Lower leg skin (tissue), 4 donors: ENCODE measurements at regions not wholly inside any gene's neighbourhood (a gene's known extent, or its start where the extent isn't known, plus 50 kb on each side); places are given as distances from the start of the nearest gene placed in this dataset.
"Not testable (repeated sequence)": the region's sequence is repeated elsewhere in the genome, so short reads cannot be mapped to it uniquely, and the experiment has no call there.

Experiments used
- DNase-seq, 2 donors: peaks; one replicate each; pipeline ENCODE4 v3.0.0-alpha.2; 2019; ENCODE audit warnings: low spot score in 2 of 2
- H3K4me3 ChIP-seq: fragments of 200-600 bp; sonication (generic); 2 replicates; pipeline ENCODE4 v1.5.1; 2017; ENCODE audit warnings: mild to moderate bottlenecking, low read depth; ENCODE audit not compliant: poor library complexity, severe bottlenecking
- POLR2A ChIP-seq, 2 donors: fragments of 450-650 bp; IDR thresholded peaks; one replicate each; pipeline ENCODE4 v1.6.1; 2016 to 2017; ENCODE audit warnings: antibody characterized with exemption in 2 of 2, mild to moderate bottlenecking in 1 of 2, moderate library complexity in 1 of 2
- WGBS, 2 donors: methylation state at CpG; one replicate each; pipeline ENCODE4 v1.1.5; 2018; 5-methylcytosine and 5-hydroxymethylcytosine counted together
- intact Hi-C: fragments of 100-400 bp; cut with DNase I; formaldehyde crosslinking; loops from one replicate; pipeline ENCODE4 v1.15.0; 2023; ENCODE audit warnings: low total_unique reads
- TF ChIP-seq, protein P1 (sequence below), 3 donors: fragments of 450-650 bp; IDR thresholded peaks; one replicate each; pipeline ENCODE4 v1.5.1; 2016; ENCODE audit warnings: antibody characterized with exemption in 3 of 3, mild to moderate bottlenecking in 3 of 3, moderate library complexity in 2 of 3

DNA sequence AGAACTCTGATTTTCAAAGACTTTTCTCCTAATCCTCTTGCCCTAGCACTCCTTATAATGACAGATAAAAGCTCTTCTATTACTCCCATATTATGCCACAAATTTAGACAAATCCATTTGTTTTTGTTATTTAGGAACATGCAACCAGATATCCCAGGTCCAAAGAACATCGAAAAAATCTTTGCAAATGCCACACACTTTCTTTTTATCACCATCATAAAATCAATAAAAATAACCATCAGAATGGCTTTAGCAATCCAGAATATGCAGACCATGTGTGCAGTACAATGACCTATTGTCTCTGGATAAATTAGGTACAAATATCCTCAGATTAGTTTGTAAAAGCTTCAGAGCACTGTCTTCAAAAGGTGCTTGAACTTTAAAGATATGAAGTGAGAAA lies 376.2 kb upstream of the TCF4 start:
- intact Hi-C loops, result no loop called here

DNA sequence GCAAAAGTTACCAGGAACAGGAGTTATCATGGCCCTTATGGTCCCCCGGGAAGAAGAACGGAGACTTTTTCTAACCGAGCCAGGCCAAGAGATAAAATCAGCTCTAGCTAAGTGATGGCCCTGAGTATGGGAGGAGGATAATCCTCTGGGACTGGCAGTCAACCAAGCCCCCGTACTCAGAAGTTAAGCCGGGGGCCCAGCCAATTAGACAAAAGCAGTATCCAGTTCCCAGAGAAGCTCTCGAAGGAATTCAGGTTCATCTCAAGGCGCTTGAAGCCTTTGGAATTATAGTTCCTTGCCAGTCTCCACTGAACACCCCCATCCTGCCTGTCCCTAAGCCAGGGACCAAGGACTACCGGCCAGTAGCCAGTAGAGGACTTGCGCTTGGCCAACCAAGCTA lies 365.3 kb upstream of the TCF4 start:
- TF ChIP-seq, protein P1, sequence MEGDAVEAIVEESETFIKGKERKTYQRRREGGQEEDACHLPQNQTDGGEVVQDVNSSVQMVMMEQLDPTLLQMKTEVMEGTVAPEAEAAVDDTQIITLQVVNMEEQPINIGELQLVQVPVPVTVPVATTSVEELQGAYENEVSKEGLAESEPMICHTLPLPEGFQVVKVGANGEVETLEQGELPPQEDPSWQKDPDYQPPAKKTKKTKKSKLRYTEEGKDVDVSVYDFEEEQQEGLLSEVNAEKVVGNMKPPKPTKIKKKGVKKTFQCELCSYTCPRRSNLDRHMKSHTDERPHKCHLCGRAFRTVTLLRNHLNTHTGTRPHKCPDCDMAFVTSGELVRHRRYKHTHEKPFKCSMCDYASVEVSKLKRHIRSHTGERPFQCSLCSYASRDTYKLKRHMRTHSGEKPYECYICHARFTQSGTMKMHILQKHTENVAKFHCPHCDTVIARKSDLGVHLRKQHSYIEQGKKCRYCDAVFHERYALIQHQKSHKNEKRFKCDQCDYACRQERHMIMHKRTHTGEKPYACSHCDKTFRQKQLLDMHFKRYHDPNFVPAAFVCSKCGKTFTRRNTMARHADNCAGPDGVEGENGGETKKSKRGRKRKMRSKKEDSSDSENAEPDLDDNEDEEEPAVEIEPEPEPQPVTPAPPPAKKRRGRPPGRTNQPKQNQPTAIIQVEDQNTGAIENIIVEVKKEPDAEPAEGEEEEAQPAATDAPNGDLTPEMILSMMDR (IDR thresholded peaks at IDR 0.05), result no peak
- TF ChIP-seq POLR2A (IDR thresholded peaks at IDR 0.05), result no peak
- 86 to 96% methylated on average over 9 of the region's 9 CpGs for WGBS, 2 donors
- intact Hi-C loops, result no loop called here
- DNase-seq, result no peak
- no peak overlapping the region for H3K4me3 ChIP-seq

More for the DNA sequence above, 376.2 kb upstream of the TCF4 start:
- no peak for DNase-seq
- WGBS, 2 donors, result 73 to 82% methylated on average over 1 of the region's 1 CpG
- H3K4me3 ChIP-seq, result no peak overlapping the region
- TF ChIP-seq, protein P1 (IDR thresholded peaks at IDR 0.05), result no peak
- no peak for TF ChIP-seq POLR2A (IDR thresholded peaks at IDR 0.05)

DNA sequence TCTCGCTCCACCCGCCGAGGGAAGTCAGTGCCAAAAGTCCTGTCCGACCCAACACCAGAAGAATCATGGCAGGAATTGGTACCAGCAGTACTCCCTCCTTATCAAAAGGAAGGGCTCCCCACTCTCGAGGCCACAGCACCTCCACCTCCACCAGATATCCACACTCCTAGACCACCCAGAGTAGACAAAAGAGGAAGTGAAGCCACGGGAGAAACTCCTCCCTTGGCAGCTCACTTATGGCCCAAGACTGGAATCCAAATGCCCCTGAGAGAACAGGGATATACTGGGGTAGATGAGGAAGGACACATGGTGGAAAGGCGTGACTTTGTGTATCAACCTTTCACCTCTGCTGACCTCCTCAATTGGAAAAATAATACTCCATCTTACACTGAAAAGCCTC lies 363.7 kb upstream of the TCF4 start:
- WGBS, 2 donors, result 85 to 89% methylated on average over 7 of the region's 7 CpGs
- intact Hi-C loops, H3K4me3 ChIP-seq, DNase-seq: not testable (repeated sequence)

DNA sequence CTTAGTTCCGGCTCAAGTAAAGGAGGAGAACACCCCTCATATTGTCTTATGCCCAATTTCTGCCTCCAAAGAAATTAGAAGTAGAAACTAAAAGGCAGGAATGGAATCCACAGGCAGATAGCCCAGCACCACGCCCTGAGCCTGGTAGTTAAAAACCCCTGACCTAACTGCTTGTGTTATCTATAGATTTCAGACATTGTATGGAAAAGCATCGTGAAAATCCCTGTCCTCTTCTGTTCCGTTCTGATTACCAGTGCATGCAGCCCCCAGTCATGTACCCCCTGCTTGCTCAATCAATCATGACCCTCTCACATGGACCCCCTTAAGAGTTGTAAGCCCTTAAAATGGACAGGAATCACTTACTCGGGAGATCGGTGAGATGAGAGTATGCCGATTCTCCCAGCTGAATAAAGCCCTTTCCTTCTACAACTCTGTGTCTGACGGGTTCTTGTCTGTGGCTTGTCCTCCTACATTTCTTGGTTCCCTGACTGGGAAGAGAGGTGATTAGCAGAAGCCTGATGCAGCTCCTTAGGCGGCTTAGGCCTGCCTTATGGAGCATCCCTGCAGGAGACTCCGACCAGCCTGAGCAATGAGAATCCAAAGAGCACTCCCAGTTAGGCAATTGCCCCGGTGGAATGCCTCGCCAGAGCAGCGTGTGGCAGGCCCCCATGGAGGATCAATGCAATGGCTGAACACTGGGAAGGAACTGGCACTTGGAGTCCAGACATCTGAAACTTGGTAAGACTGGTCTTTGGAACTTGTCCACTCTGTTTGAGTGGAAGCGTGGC lies 362.6 kb upstream of the TCF4 start:
- DNase-seq, result no peak
- TF ChIP-seq, protein P1 (IDR thresholded peaks at IDR 0.05), result no peak
- no peak for TF ChIP-seq POLR2A (IDR thresholded peaks at IDR 0.05)
- WGBS, 2 donors, result 93 to 97% methylated on average over 11 to 14 of the region's 14 CpGs
- no peak overlapping the region for H3K4me3 ChIP-seq
- intact Hi-C loops, result no loop called here

DNA sequence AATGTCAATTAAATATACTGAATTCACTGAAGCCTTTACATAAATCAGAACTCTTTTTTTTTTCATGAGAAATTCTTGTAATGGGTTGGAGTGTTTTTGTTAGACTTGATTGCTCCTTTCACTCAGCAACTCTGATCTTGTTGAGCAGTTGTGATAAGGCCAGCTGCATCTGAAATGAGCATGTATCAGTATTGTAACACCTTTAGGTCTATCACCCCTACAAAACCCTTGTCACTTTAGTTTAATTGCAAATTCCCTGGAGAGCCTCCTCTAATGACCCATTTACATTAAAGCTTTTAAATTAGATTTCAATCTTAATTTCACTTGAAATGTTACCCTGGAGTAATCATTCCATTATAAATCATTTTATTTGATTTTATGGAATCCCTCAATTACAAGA lies 346.8 kb upstream of the TCF4 start:
- TF ChIP-seq, protein P1 (IDR thresholded peaks at IDR 0.05), result no peak
- no peak for TF ChIP-seq POLR2A (IDR thresholded peaks at IDR 0.05)
- H3K4me3 ChIP-seq, result no peak overlapping the region
- no peak for DNase-seq
- intact Hi-C loops, result no loop called here

DNA sequence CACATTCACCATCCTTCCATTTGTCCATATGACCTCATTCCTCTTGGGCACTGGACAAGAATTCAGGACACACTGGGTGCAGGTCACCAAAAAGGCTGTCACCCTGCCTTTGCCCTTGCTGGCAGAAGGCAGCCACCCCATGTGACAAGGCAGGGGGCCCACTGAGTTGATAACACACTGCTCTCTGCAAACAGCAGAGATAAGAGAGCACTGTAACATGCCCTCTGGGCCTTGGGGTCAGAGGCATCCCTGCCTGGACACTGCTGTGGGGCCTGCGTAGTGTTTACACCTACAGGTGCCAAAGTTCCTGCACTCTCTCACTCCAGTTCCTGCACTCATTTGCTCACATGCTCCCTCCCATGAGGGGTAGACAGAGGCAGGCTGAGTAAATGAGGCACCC lies 344.7 kb upstream of the TCF4 start:
- TF ChIP-seq POLR2A (IDR thresholded peaks at IDR 0.05), result no peak
- TF ChIP-seq, protein P1 (IDR thresholded peaks at IDR 0.05), result no peak
- no peak overlapping the region for H3K4me3 ChIP-seq
- no peak for DNase-seq
- intact Hi-C loops, result no loop called here
- 100% methylated on average over 1 of the region's 1 CpG for WGBS, 2 donors
